Adrenal gland (tissue), 9 donors: ENCODE measurements at regions not wholly inside any gene's neighbourhood (a gene's known extent, or its start where the extent isn't known, plus 50 kb on each side); places are given as distances from the start of the nearest gene placed in this dataset.
"Not testable (repeated sequence)": the region's sequence is repeated elsewhere in the genome, so short reads cannot be mapped to it uniquely, and the experiment has no call there.

Experiments used
- DNase-seq, 7 donors: peaks; one replicate each; pipeline ENCODE4 v3.0.0-alpha.2; 2019 to 2020
- H3K27ac ChIP-seq, 5 donors: fragments of 200-600 bp; sonication (generic) in 4 of 5; 1 replicate in 3 of 5; 2 replicates in 2 of 5; pipeline versions ENCODE4 v1.5.1 to v1.8.0; 2016 to 2020; ENCODE audit warnings: mild to moderate bottlenecking in 1 of 5
- H3K27me3 ChIP-seq: fragments of 200-600 bp; 2 replicates; pipeline ENCODE4 v1.8.0; 2021
- H3K36me3 ChIP-seq, 2 donors: fragments of 200-600 bp; replicated peaks in 1 of 2; 1 replicate in 1 of 2; 2 replicates in 1 of 2; pipeline versions ENCODE4 v1.5.1 to v1.8.0; 2018 to 2022
- H3K4me1 ChIP-seq, 2 donors: fragments of 200-600 bp; replicated peaks in 1 of 2; 1 replicate in 1 of 2; 2 replicates in 1 of 2; pipeline versions ENCODE4 v1.5.1 to v1.8.0; 2018 to 2021
- H3K4me3 ChIP-seq, 4 donors: fragments of 200-600 bp; sonication (generic) in 3 of 4; one replicate each; pipeline ENCODE4 v1.5.1; 2016 to 2018
- H3K9me3 ChIP-seq, 3 donors: fragments of 200-600 bp; sonication (generic) in 1 of 3; replicated peaks in 1 of 3; 1 replicate in 2 of 3; 2 replicates in 1 of 3; pipeline versions ENCODE4 v1.5.1 to v1.8.0; 2016 to 2021
- CTCF ChIP-seq, 6 experiments: fragments of 450-650 bp in 4 of 6; fragments of 200-600 bp in 2 of 6; sonication (generic) in 1 of 6; IDR thresholded peaks; 1 replicate in 5 of 6; 2 replicates in 1 of 6; pipeline versions ENCODE4 v1.5.1 to v1.8.0; 2016 to 2021; ENCODE audit warnings: antibody characterized with exemption in 6 of 6, mild to moderate bottlenecking in 2 of 6, moderate library complexity in 1 of 6
- POLR2A ChIP-seq, 2 donors: fragments of 450-650 bp; IDR thresholded peaks; one replicate each; pipeline ENCODE4 v1.6.1; 2017; ENCODE audit warnings: antibody characterized with exemption in 2 of 2, mild to moderate bottlenecking in 2 of 2, moderate library complexity in 1 of 2
- WGBS, 4 donors: extraction: QIAGEN DNeasy Blood & Tissue Kit in 2 of 4; methylation state at CpG; one replicate each; pipeline versions ENCODE4 v1.1.5 to v1.1.7; 2013 to 2017; 5-methylcytosine and 5-hydroxymethylcytosine counted together
- intact Hi-C, 2 donors: fragments of 100-400 bp; cut with DNase I; formaldehyde crosslinking; loops; one replicate each; pipeline versions ENCODE4 v1.14.1 to v1.15.0; 2022 to 2023
- donor health status: healthy with polysubstance abuse.
- donor health status: Bipolar disorder and iron deficiency.
- donor health status: DM: yes; HTN: yes; CAD: no.
- donor health status: DM: no; HTN: no; CAD: no.
- donor health status: DM: no; HTN: no; CAD: no.

- intact Hi-C loops = no loop called here
- Histone ChIP-seq H3K9me3 (no peaks in the 10 kb centered on the region), H3K27me3 (no peaks in the 10 kb centered on the region), H3K27ac (no peak overlapping the region), H3K4me1 (no peaks in the 10 kb centered on the region), H3K4me3 (no peak overlapping the region), H3K36me3 (no peaks in the 10 kb centered on the region)
- DNase-seq = no peak
- 87 to 89% (median 88%) methylated on average over 10 of the region's 10 CpGs for WGBS, 4 donors
- TF ChIP-seq CTCF (IDR thresholded peaks at IDR 0.05) = no peak
- no peak for TF ChIP-seq POLR2A (IDR thresholded peaks at IDR 0.05)
Observed at GRCh38 chr1:55298167-55298894, 83.2 kb upstream of the USP24 start.

- H3K4me1 ChIP-seq, H3K9me3 ChIP-seq, H3K36me3 ChIP-seq, DNase-seq, H3K4me3 ChIP-seq, H3K27me3 ChIP-seq, H3K27ac ChIP-seq, intact Hi-C loops: not testable (repeated sequence)
- 81 to 94% (median 92%) methylated on average over 6 of the region's 6 CpGs for WGBS, 4 donors
Observed at GRCh38 chr1:55296247-55296646, 81.1 kb upstream of the USP24 start.

GRCh38 chr1:55289614-55290013 is 74.5 kb upstream of the USP24 start:
- no peak overlapping the region for H3K4me3 ChIP-seq
- intact Hi-C loops = loop anchor here in 1 of 2 donors (5.0 to 10.0 kb wide), 3 partner anchors 1298 to 1535 kb away; no protein-coding TSS in a partner anchor
- 93 to 99% (median 97%) methylated on average over 5 of the region's 5 CpGs for WGBS, 4 donors

GRCh38 chr1:55289042-55289441 is 73.9 kb upstream of the USP24 start:
- Histone ChIP-seq H3K27ac (no peak overlapping the region), H3K4me1 (peaks cover 0 to 4% of the 10 kb centered on the region in 2 donors), H3K36me3 (no peaks in the 10 kb centered on the region), H3K4me3 (no peak overlapping the region), H3K27me3 (no peaks in the 10 kb centered on the region), H3K9me3 (no peaks in the 10 kb centered on the region)
- intact Hi-C loops = loop anchor here in 1 of 2 donors (5.0 to 10.0 kb wide), 3 partner anchors 1298 to 1536 kb away; no protein-coding TSS in a partner anchor
- DNase-seq = no peak
- 95 to 99% (median 97%) methylated on average over 7 of the region's 7 CpGs for WGBS, 4 donors
- no peak for TF ChIP-seq CTCF (IDR thresholded peaks at IDR 0.05)

More at GRCh38 chr1:55289614-55290013, 74.5 kb upstream of the USP24 start:
- TF ChIP-seq CTCF (IDR thresholded peaks at IDR 0.05) (no peak), POLR2A (IDR thresholded peaks at IDR 0.05) (no peak)
- Histone ChIP-seq H3K4me1 (peaks cover 0 to 4% of the 10 kb centered on the region in 2 donors), H3K27me3 (no peaks in the 10 kb centered on the region), H3K36me3 (no peaks in the 10 kb centered on the region), H3K27ac (no peak overlapping the region), H3K9me3 (no peaks in the 10 kb centered on the region)
- no peak for DNase-seq

- Histone ChIP-seq H3K27me3 (no peaks in the 10 kb centered on the region), H3K4me1 (peaks cover 0 to 4% of the 10 kb centered on the region in 2 donors), H3K9me3 (no peaks in the 10 kb centered on the region), H3K4me3 (no peak overlapping the region), H3K27ac (no peak overlapping the region), H3K36me3 (no peaks in the 10 kb centered on the region)
- no peak for DNase-seq
- intact Hi-C loops = loop anchor here in 1 of 2 donors (5.0 to 10.0 kb wide), 3 partner anchors 1299 to 1537 kb away; no protein-coding TSS in a partner anchor
- TF ChIP-seq POLR2A (IDR thresholded peaks at IDR 0.05) = no peak
- no peak for TF ChIP-seq CTCF (IDR thresholded peaks at IDR 0.05)
- 87 to 89% (median 88%) methylated on average over 12 to 13 of the region's 13 CpGs for WGBS, 4 donors
Observed at GRCh38 chr1:55288245-55288644, 73.1 kb upstream of the USP24 start.
